Neural progenitor cell (in vitro differentiated cells): ENCODE measurements at regions not wholly inside any gene's neighbourhood (a gene's known extent, or its start where the extent isn't known, plus 50 kb on each side); places are given as distances from the start of the nearest gene placed in this dataset.

Experiments used
- DNase-seq: peaks from one replicate; pipeline ENCODE4 v3.0.0-alpha.2; 2016; ENCODE audit warnings: low spot score
- H2AFZ ChIP-seq: fragments of 200-600 bp; sonication (generic); replicated peaks from 2 replicates; pipeline ENCODE4 v1.6.1; 2016; ENCODE audit warnings: antibody characterized with exemption
- H3F3A ChIP-seq: fragments of 200-600 bp; sonication (generic); 2 replicates; pipeline ENCODE4 v1.6.1; 2016; ENCODE audit warnings: antibody characterized with exemption, low read depth
- H3K27ac ChIP-seq: fragments of 200-600 bp; sonication (generic); 2 replicates; pipeline ENCODE4 v1.5.1; 2016; ENCODE audit warnings: mild to moderate bottlenecking
- H3K27me3 ChIP-seq: fragments of 200-600 bp; sonication (generic); 2 replicates; pipeline ENCODE4 v1.6.1; 2016; ENCODE audit warnings: mild to moderate bottlenecking, moderate library complexity
- H3K36me3 ChIP-seq: fragments of 200-600 bp; sonication (generic); 2 replicates; pipeline ENCODE4 v1.5.1; 2016
- H3K4me1 ChIP-seq: fragments of 200-600 bp; sonication (generic); 2 replicates; pipeline ENCODE4 v1.6.1; 2016; ENCODE audit warnings: mixed run types
- H3K4me2 ChIP-seq: fragments of 200-600 bp; sonication (generic); 2 replicates; pipeline ENCODE4 v1.6.1; 2016
- H3K4me3 ChIP-seq: fragments of 200-600 bp; sonication (generic); 2 replicates; pipeline ENCODE4 v1.5.1; 2016
- H3K79me2 ChIP-seq: fragments of 200-600 bp; sonication (generic); 2 replicates; pipeline ENCODE4 v1.6.1; 2016; ENCODE audit warnings: low read depth
- H3K9ac ChIP-seq: fragments of 200-600 bp; sonication (generic); 2 replicates; pipeline ENCODE4 v1.6.1; 2016
- H3K9me3 ChIP-seq: fragments of 200-600 bp; sonication (generic); 2 replicates; pipeline ENCODE4 v1.5.1; 2016; ENCODE audit warnings: low read depth
- H4K20me1 ChIP-seq: fragments of 200-600 bp; sonication (generic); 2 replicates; pipeline ENCODE4 v1.6.1; 2016; ENCODE audit warnings: low read depth
- H3K27ac Mint-ChIP-seq: 3 replicates; pipeline ENCODE4 v1.8.0; 2021; ENCODE audit warnings: mixed read lengths
- H3K27me3 Mint-ChIP-seq: 2 replicates; pipeline ENCODE4 v1.8.0; 2022; ENCODE audit warnings: low read depth, mild to moderate bottlenecking, inconsistent platforms, moderate library complexity, mixed read lengths; ENCODE audit not compliant: insufficient read depth
- H3K36me3 Mint-ChIP-seq: 3 replicates; pipeline ENCODE4 v1.8.0; 2021; ENCODE audit warnings: mixed read lengths
- H3K4me1 Mint-ChIP-seq: 3 replicates; pipeline ENCODE4 v1.8.0; 2021; ENCODE audit warnings: mixed read lengths
- H3K4me3 Mint-ChIP-seq: 3 replicates; pipeline ENCODE4 v1.8.0; 2021; ENCODE audit warnings: mild to moderate bottlenecking, moderate library complexity, mixed read lengths
- H3K9me3 Mint-ChIP-seq: 3 replicates; pipeline ENCODE4 v1.8.0; 2020; ENCODE audit warnings: mixed read lengths
- EZH2 ChIP-seq: fragments of 200-600 bp; sonication (generic); IDR thresholded peaks from 2 replicates; pipeline ENCODE4 v1.6.1; 2017; ENCODE audit warnings: antibody characterized with exemption, mild to moderate bottlenecking, moderate library complexity
- EZH2phosphoT487 ChIP-seq: fragments of 200-600 bp; sonication (generic); IDR thresholded peaks from 2 replicates; pipeline ENCODE4 v1.6.1; 2017; ENCODE audit warnings: antibody characterized with exemption
- TF ChIP-seq, protein P1 (sequence below): fragments of 200-600 bp; sonication (generic); IDR thresholded peaks from 2 replicates; pipeline ENCODE4 v1.5.1; 2017; ENCODE audit warnings: antibody characterized with exemption, mild to moderate bottlenecking

DNA sequence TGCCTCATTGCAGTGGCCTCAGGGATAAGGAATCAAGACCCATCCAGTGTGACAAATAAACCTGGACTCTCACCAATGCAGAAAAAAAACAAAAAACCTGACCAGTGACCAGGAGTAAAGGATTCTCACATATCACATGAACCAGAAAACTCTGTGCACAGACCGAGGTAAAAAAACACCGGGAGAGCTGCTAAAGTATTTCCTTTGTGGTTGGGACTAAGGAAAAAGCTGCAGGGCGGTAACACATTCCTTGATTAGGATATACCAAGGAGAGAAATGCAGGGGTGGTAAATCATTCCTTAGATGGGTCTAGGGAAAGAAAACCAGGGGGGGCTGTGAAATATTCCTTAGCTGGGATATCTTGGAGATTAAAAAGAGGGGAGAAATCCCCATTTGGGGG lies 64.8 kb upstream of the ZNF85 start:
- peaks cover 65% of the 10 kb centered on the region for H3K9me3 Mint-ChIP-seq
- TF ChIP-seq, protein P1, sequence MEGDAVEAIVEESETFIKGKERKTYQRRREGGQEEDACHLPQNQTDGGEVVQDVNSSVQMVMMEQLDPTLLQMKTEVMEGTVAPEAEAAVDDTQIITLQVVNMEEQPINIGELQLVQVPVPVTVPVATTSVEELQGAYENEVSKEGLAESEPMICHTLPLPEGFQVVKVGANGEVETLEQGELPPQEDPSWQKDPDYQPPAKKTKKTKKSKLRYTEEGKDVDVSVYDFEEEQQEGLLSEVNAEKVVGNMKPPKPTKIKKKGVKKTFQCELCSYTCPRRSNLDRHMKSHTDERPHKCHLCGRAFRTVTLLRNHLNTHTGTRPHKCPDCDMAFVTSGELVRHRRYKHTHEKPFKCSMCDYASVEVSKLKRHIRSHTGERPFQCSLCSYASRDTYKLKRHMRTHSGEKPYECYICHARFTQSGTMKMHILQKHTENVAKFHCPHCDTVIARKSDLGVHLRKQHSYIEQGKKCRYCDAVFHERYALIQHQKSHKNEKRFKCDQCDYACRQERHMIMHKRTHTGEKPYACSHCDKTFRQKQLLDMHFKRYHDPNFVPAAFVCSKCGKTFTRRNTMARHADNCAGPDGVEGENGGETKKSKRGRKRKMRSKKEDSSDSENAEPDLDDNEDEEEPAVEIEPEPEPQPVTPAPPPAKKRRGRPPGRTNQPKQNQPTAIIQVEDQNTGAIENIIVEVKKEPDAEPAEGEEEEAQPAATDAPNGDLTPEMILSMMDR: no peak
- TF ChIP-seq EZH2 (no peak), EZH2phosphoT487 (no peak)
- peaks cover 4% of the 10 kb centered on the region for H3K9me3 ChIP-seq
- peaks cover 4% of the 10 kb centered on the region for H3K27me3 Mint-ChIP-seq
- no peak overlapping the region for H3K27ac ChIP-seq
- no peaks in the 10 kb centered on the region for H3F3A ChIP-seq
- H3K4me1 Mint-ChIP-seq: no peaks in the 10 kb centered on the region
- H4K20me1 ChIP-seq: no peaks in the 10 kb centered on the region
- no peaks in the 10 kb centered on the region for H3K27me3 ChIP-seq
- H3K4me3 ChIP-seq: no peak overlapping the region
- H3K9ac ChIP-seq: no peak overlapping the region
- no peak overlapping the region for H2AFZ ChIP-seq
- H3K36me3 ChIP-seq: no peaks in the 10 kb centered on the region
- H3K36me3 Mint-ChIP-seq: no peaks in the 10 kb centered on the region
- no peak overlapping the region for H3K4me2 ChIP-seq
- H3K79me2 ChIP-seq: no peaks in the 10 kb centered on the region
- no peak overlapping the region for H3K4me3 Mint-ChIP-seq
- no peaks in the 10 kb centered on the region for H3K4me1 ChIP-seq
- no peak overlapping the region for H3K27ac Mint-ChIP-seq
- peak; percentile 4 for DNase-seq

DNA sequence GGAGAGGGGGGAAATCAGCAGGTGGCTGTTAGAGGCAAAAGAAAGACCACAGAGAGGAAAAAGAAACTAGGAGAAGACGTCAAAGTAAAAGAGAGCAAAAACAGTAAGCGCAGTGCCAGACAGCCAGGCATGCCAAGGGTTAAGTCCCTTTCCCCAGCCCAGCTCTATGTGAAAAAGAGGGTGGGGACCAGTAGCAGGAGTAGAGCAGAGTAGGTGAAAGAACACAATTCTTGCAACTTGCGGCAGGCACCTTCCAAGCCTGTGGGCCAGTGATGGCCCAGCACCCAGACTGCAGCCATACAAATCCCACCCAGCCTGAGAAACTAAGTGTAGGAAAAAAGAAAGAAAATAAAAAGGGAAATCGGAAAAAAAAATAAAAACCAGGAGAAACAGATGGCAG lies 64.2 kb upstream of the ZNF85 start:
- Mint-ChIP-seq H3K9me3 (peaks cover 60% of the 10 kb centered on the region), H3K4me3 (no peak overlapping the region), H3K27me3 (peaks cover 4% of the 10 kb centered on the region), H3K36me3 (no peaks in the 10 kb centered on the region), H3K27ac (no peak overlapping the region), H3K4me1 (no peaks in the 10 kb centered on the region)
- no peaks in the 10 kb centered on the region for H3K4me1 ChIP-seq
- H3K27me3 ChIP-seq: no peaks in the 10 kb centered on the region
- no peaks in the 10 kb centered on the region for H3K79me2 ChIP-seq
- no peak overlapping the region for H3K4me2 ChIP-seq
- H3K27ac ChIP-seq: no peak overlapping the region
- H2AFZ ChIP-seq: no peak overlapping the region
- no peaks in the 10 kb centered on the region for H4K20me1 ChIP-seq
- H3K4me3 ChIP-seq: no peak overlapping the region
- TF ChIP-seq EZH2 (no peak), EZH2phosphoT487 (no peak)
- TF ChIP-seq, protein P1: no peak
- peaks cover 4% of the 10 kb centered on the region for H3K9me3 ChIP-seq
- DNase-seq: peak; percentile 15
- H3K36me3 ChIP-seq: no peaks in the 10 kb centered on the region
- H3F3A ChIP-seq: no peaks in the 10 kb centered on the region
- H3K9ac ChIP-seq: no peak overlapping the region

DNA sequence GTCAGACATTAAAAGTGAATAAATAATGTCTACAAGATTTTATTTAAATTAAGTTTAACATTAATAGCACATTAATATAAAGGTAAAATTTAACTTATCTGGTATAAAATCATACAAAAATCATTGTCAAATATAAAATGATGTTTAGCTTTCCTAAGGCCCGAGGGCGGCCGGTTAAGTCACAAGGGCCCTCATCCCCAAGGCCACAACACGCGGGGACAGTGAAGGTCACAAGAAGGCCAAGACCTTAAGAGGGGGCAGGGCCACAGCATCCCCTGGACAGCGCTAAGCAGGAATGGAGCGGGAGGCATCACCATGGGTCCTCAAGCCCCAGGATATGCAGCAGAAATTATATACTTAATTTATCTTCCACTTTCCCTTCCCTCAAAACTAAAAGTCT lies 62.7 kb upstream of the ZNF85 start:
- Histone ChIP-seq H3K4me3 (no peak overlapping the region), H3K4me1 (no peaks in the 10 kb centered on the region), H3K79me2 (no peaks in the 10 kb centered on the region), H3K27ac (no peak overlapping the region), H3K27me3 (no peaks in the 10 kb centered on the region), H3K36me3 (no peaks in the 10 kb centered on the region), H4K20me1 (no peaks in the 10 kb centered on the region), H3F3A (no peaks in the 10 kb centered on the region), H3K4me2 (no peak overlapping the region), H2AFZ (no peak overlapping the region), H3K9me3 (peaks cover 4% of the 10 kb centered on the region), H3K9ac (no peak overlapping the region)
- TF ChIP-seq EZH2phosphoT487: no peak
- no peak for TF ChIP-seq EZH2
- TF ChIP-seq, protein P1: no peak
- no peaks in the 10 kb centered on the region for H3K4me1 Mint-ChIP-seq
- no peak overlapping the region for H3K4me3 Mint-ChIP-seq
- no peak overlapping the region for H3K27ac Mint-ChIP-seq
- no peaks in the 10 kb centered on the region for H3K36me3 Mint-ChIP-seq
- peaks cover 52% of the 10 kb centered on the region for H3K9me3 Mint-ChIP-seq
- no peak for DNase-seq
- H3K27me3 Mint-ChIP-seq: peaks cover 6% of the 10 kb centered on the region
